HCT116 (cell line): ENCODE measurements at regions not wholly inside any gene's neighbourhood (a gene's known extent, or its start where the extent isn't known, plus 50 kb on each side); places are given as distances from the start of the nearest gene placed in this dataset.

Experiments
- ATAC-seq: fragments of 200-7000 bp; cut with Tn5 transposase; 2 replicates; pipeline ENCODE4 v1.9.1; 2020; ENCODE audit warnings: mild to moderate bottlenecking, moderate library complexity
- BruUV-seq: library from RNA; stranded (reverse); fragments of 400-500 nt; replicated peaks from 2 replicates; lab custom pipeline; 2021; lab: Mats Ljungman, UMichigan
- CTCF ChIA-PET: fragments of 300-600 bp; sonication (Branson Sonifier 250); formaldehyde crosslinking; loops from one replicate; lab custom pipeline; 2021; ENCODE audit warnings: antibody characterized with exemption; lab: Charles Lee
- POLR2A ChIA-PET: fragments of 300-600, 350-600 bp; sonication (Branson Sonifier 250); formaldehyde crosslinking; loops from one replicate; lab custom pipeline; 2021; ENCODE audit warnings: antibody characterized with exemption; lab: Charles Lee
- RAD21 ChIA-PET, 2 experiments: fragments of 300-600 bp; sonication (Branson Sonifier 250); formaldehyde crosslinking; loops; one replicate each; lab custom pipeline; 2023; ENCODE audit warnings: low total read pairs in 2 of 2; ENCODE audit not compliant: uncharacterized antibody in 2 of 2, unreplicated experiment in 2 of 2, low non-redundant PET in 1 of 2; lab: Charles Lee
- DNase-seq: peaks from one replicate; pipeline ENCODE4 v3.0.0-alpha.2; 2010; ENCODE audit warnings: low read depth, low spot score
- H2AFZ ChIP-seq: fragments of 200-600 bp; shearing (Covaris generic), sonication (generic); 2 replicates; pipeline ENCODE4 v1.6.1; 2017; ENCODE audit warnings: low read depth, mixed run types, mixed read lengths, antibody characterized with exemption, low read length; ENCODE audit not compliant: poor library complexity, severe bottlenecking
- H3K27ac ChIP-seq: 2 replicates; pipeline ENCODE4 v1.5.1; 2012; ENCODE audit warnings: low read depth, low read length
- H3K27me3 ChIP-seq: fragments of 200-600 bp; sonication (generic); 2 replicates; pipeline ENCODE4 v1.6.1; 2016; ENCODE audit warnings: mixed run types, low read length, mixed read lengths; ENCODE audit not compliant: insufficient read depth
- H3K36me3 ChIP-seq, 2 experiments: fragments of 200-500 bp in 1 of 2; fragments of 200-600 bp in 1 of 2; sonication (Bioruptor generic) in 1 of 2; sonication (generic) in 1 of 2; 2 replicates each; pipeline versions ENCODE4 v1.5.1 to v1.6.1; 2014 to 2016; ENCODE audit warnings: low read length in 2 of 2, inconsistent platforms in 1 of 2, mixed read lengths in 1 of 2, mixed run types in 1 of 2; ENCODE audit not compliant: insufficient read depth in 2 of 2, control insufficient read depth in 1 of 2
- H3K4me1 ChIP-seq, 2 experiments: fragments of 200-600 bp in 1 of 2; sonication (generic) in 1 of 2; 2 replicates each; pipeline versions ENCODE4 v1.5.1 to v1.6.1; 2012 to 2017; ENCODE audit warnings: low read length in 2 of 2, inconsistent platforms in 1 of 2, mild to moderate bottlenecking in 1 of 2, mixed read lengths in 1 of 2, mixed run types in 1 of 2, moderate library complexity in 1 of 2; ENCODE audit not compliant: insufficient read depth in 2 of 2, control insufficient read depth in 1 of 2
- H3K4me2 ChIP-seq: fragments of 200-600 bp; sonication (generic); 2 replicates; pipeline ENCODE4 v1.6.1; 2017; ENCODE audit warnings: mixed run types, low read length, mixed read lengths
- H3K4me3 ChIP-seq, 2 experiments: fragments of 200-600 bp in 1 of 2; sonication (generic) in 1 of 2; replicated peaks in 1 of 2; 2 replicates each; pipeline ENCODE4 v1.5.1; 2011 to 2016; ENCODE audit warnings: low read length in 2 of 2, control low read depth in 1 of 2, low read depth in 1 of 2, mild to moderate bottlenecking in 1 of 2, mixed read lengths in 1 of 2, mixed run types in 1 of 2
- H3K79me2 ChIP-seq: fragments of 200-600 bp; sonication (generic); 2 replicates; pipeline ENCODE4 v1.6.1; 2017; ENCODE audit warnings: mild to moderate bottlenecking, mixed run types, low read length, moderate library complexity, mixed read lengths; ENCODE audit not compliant: insufficient read depth
- H3K9ac ChIP-seq: fragments of 200-600 bp; sonication (generic); 2 replicates; pipeline ENCODE4 v1.6.1; 2016; ENCODE audit warnings: low read length, mixed read lengths
- H3K9me2 ChIP-seq: fragments of 200-600 bp; sonication (generic), shearing (Covaris generic); 2 replicates; pipeline ENCODE4 v1.6.1; 2017; ENCODE audit warnings: mixed run types, mild to moderate bottlenecking, moderate library complexity; ENCODE audit not compliant: insufficient read depth
- H3K9me3 ChIP-seq, 2 experiments: fragments of 200-500 bp in 1 of 2; fragments of 200-600 bp in 1 of 2; sonication (Bioruptor generic) in 1 of 2; sonication (generic) in 1 of 2; 2 replicates each; pipeline ENCODE4 v1.6.1; 2014 to 2017; ENCODE audit warnings: low read length in 2 of 2, mixed read lengths in 2 of 2, inconsistent platforms in 1 of 2, low read depth in 1 of 2, mild to moderate bottlenecking in 1 of 2, mixed run types in 1 of 2, moderate library complexity in 1 of 2; ENCODE audit not compliant: control insufficient read depth in 1 of 2, insufficient read depth in 1 of 2
- H4K20me1 ChIP-seq: fragments of 200-600 bp; sonication (generic), shearing (Covaris generic); 2 replicates; pipeline ENCODE4 v1.6.1; 2017; ENCODE audit warnings: mixed run types, mild to moderate bottlenecking, moderate library complexity; ENCODE audit not compliant: insufficient read depth
- ATF3 ChIP-seq: IDR thresholded peaks from 2 replicates; pipeline ENCODE4 v1.6.1; 2012
- CBX3 ChIP-seq: IDR thresholded peaks from 2 replicates; pipeline ENCODE4 v1.6.1; 2012; ENCODE audit warnings: low read depth
- CEBPB ChIP-seq: IDR thresholded peaks from 2 replicates; pipeline ENCODE4 v1.6.1; 2012; ENCODE audit warnings: low read depth
- ELF1 ChIP-seq: IDR thresholded peaks from 2 replicates; pipeline ENCODE4 v1.6.1; 2012; ENCODE audit warnings: low read depth, borderline replicate concordance
- EZH2phosphoT487 ChIP-seq: fragments of 200-600 bp; IDR thresholded peaks from 2 replicates; pipeline ENCODE4 v1.6.1; 2018; ENCODE audit warnings: antibody characterized with exemption, borderline replicate concordance
- FOSL1 ChIP-seq: IDR thresholded peaks from 2 replicates; pipeline ENCODE4 v1.6.1; 2012; ENCODE audit warnings: low read depth
- JUND ChIP-seq: IDR thresholded peaks from 2 replicates; pipeline ENCODE4 v1.6.1; 2012
- MAX ChIP-seq: IDR thresholded peaks from 2 replicates; pipeline ENCODE4 v1.6.1; 2012
- POLR2AphosphoS5 ChIP-seq: IDR thresholded peaks from 2 replicates; pipeline ENCODE4 v1.6.1; 2011; ENCODE audit warnings: mild to moderate bottlenecking, low read depth, low read length, moderate library complexity
- RAD21 ChIP-seq: IDR thresholded peaks from 2 replicates; pipeline ENCODE4 v1.6.1; 2012; ENCODE audit warnings: low read depth, mild to moderate bottlenecking
- SIN3A ChIP-seq: IDR thresholded peaks from 2 replicates; pipeline ENCODE4 v1.6.1; 2012; ENCODE audit warnings: low read depth
- SP1 ChIP-seq: IDR thresholded peaks from 2 replicates; pipeline ENCODE4 v1.6.1; 2012; ENCODE audit warnings: low read depth
- TCF7L2 ChIP-seq: IDR thresholded peaks from 2 replicates; pipeline ENCODE4 v1.7.0; 2011; ENCODE audit warnings: borderline replicate concordance, inconsistent platforms; ENCODE audit not compliant: insufficient read depth, insufficient read length; ENCODE audit errors: extremely low read depth
- YY1 ChIP-seq: IDR thresholded peaks from 2 replicates; pipeline ENCODE4 v1.6.1; 2011; ENCODE audit warnings: low read length, low read depth, moderate library complexity, mild to moderate bottlenecking; ENCODE audit not compliant: insufficient replicate concordance; ENCODE audit errors: extremely low read depth
- ZFX ChIP-seq: fragments of 450-650 bp; IDR thresholded peaks from 2 replicates; pipeline ENCODE4 v1.6.1; 2017
- intact Hi-C: fragments of 100-400 bp; cut with micrococcal nuclease; formaldehyde crosslinking; loops from 2 replicates; pipeline ENCODE4 v1.10.0; 2022
- TF ChIP-seq, protein P1 (sequence below): IDR thresholded peaks from 2 replicates; pipeline ENCODE4 v1.6.1; 2012; ENCODE audit warnings: low read depth

DNA sequence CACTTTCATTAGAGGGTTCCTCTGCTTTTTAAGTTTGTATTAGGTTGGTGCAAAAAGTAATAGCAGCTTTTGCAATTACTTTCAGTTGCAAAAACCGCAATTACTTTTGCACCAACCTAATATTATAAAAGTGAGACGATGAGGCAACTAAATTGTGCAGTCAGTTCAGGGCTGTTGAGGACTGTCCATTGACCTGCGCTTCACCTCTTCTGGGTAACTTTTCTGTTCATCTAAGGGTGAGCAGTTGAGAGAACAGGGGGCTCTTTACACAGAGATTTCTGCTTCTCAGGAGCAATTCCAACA lies 191.3 kb downstream of the AACS start:
- Histone ChIP-seq H3K27me3 (peaks cover 42% of the 10 kb centered on the region), H3K79me2 (no peaks in the 10 kb centered on the region), H3K9me2 (no peaks in the 10 kb centered on the region), H2AFZ (no peak overlapping the region), H3K9me3 (no peaks in the 10 kb centered on the region), H3K27ac (no peak overlapping the region), H3K4me3 (no peak overlapping the region), H4K20me1 (no peaks in the 10 kb centered on the region), H3K9ac (no peak overlapping the region), H3K4me2 (no peak overlapping the region), H3K4me1 (no peaks in the 10 kb centered on the region), H3K36me3 (no peaks in the 10 kb centered on the region)
- no TSS peak for BruUV-seq
- ATAC-seq (no peak), DNase-seq (no peak)
- ChIA-PET CTCF (no interaction called here), RAD21 (no interaction called here), POLR2A (no interaction called here)
- intact Hi-C loops, result no loop called here
- TF ChIP-seq FOSL1, result no peak
- TF ChIP-seq TCF7L2, result no peak
- TF ChIP-seq ZFX, result no peak
- no peak for TF ChIP-seq YY1
- TF ChIP-seq SIN3A, result no peak
- TF ChIP-seq ELF1, result no peak
- TF ChIP-seq POLR2AphosphoS5, result no peak
- TF ChIP-seq CEBPB, result no peak
- TF ChIP-seq RAD21, result no peak
- TF ChIP-seq, protein P1, sequence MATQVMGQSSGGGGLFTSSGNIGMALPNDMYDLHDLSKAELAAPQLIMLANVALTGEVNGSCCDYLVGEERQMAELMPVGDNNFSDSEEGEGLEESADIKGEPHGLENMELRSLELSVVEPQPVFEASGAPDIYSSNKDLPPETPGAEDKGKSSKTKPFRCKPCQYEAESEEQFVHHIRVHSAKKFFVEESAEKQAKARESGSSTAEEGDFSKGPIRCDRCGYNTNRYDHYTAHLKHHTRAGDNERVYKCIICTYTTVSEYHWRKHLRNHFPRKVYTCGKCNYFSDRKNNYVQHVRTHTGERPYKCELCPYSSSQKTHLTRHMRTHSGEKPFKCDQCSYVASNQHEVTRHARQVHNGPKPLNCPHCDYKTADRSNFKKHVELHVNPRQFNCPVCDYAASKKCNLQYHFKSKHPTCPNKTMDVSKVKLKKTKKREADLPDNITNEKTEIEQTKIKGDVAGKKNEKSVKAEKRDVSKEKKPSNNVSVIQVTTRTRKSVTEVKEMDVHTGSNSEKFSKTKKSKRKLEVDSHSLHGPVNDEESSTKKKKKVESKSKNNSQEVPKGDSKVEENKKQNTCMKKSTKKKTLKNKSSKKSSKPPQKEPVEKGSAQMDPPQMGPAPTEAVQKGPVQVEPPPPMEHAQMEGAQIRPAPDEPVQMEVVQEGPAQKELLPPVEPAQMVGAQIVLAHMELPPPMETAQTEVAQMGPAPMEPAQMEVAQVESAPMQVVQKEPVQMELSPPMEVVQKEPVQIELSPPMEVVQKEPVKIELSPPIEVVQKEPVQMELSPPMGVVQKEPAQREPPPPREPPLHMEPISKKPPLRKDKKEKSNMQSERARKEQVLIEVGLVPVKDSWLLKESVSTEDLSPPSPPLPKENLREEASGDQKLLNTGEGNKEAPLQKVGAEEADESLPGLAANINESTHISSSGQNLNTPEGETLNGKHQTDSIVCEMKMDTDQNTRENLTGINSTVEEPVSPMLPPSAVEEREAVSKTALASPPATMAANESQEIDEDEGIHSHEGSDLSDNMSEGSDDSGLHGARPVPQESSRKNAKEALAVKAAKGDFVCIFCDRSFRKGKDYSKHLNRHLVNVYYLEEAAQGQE, result no peak
- TF ChIP-seq EZH2phosphoT487, result no peak
- no peak for TF ChIP-seq SP1
- no peak for TF ChIP-seq ATF3
- TF ChIP-seq JUND, result no peak
- TF ChIP-seq CBX3, result no peak
- TF ChIP-seq MAX, result no peak
